ENCODE measurements at regions not wholly inside any gene's neighbourhood (a gene's known extent, or its start where the extent isn't known, plus 50 kb on each side); places are given as distances from the start of the nearest gene placed in this dataset.

- H4K8ac ChIP-seq (ENCODE audit: low read depth in 2 of 2, low read length in 2 of 2), result no peak overlapping the region
- H3K56ac ChIP-seq (ENCODE audit: extremely low read depth, insufficient read depth, low read length), result no peak overlapping the region
- H2AK5ac ChIP-seq (ENCODE audit: low read depth, low read length), result no peak overlapping the region
- H3K27ac ChIP-seq (ENCODE audit: insufficient read depth, low read length), result no peak overlapping the region
- H4K5ac ChIP-seq (ENCODE audit: low read depth, low read length), result no peak overlapping the region
- intact Hi-C loops (cut with micrococcal nuclease) (no loop called here), in situ Hi-C loops (cut with MboI; ENCODE audit: low sequenced_read_pairs) (no loop called here), dilution Hi-C loops (cut with HindIII; ENCODE audit: low sequenced_read_pairs, unreplicated experiment) (no loop called here)
- BruUV-seq (replicated peaks), result no TSS peak
- no peaks in the 10 kb centered on the region for H3K9me1 ChIP-seq (ENCODE audit: insufficient read depth, low read length)
- H3K9ac ChIP-seq (ENCODE audit: low read depth, low read length), result no peak overlapping the region
- H2BK20ac ChIP-seq (ENCODE audit: low read depth, low read length), result no peak overlapping the region
- H2BK15ac ChIP-seq (ENCODE audit: low read depth, low read length), result no peak overlapping the region
- no peak overlapping the region for H2BK120ac ChIP-seq (ENCODE audit: low read depth, low read length)
- H3K27me3 ChIP-seq (ENCODE audit: control insufficient read depth, insufficient read depth, low read length), result no peaks in the 10 kb centered on the region
- no peak overlapping the region for H3K18ac ChIP-seq (ENCODE audit: low read depth, low read length)
- H3K4me2 ChIP-seq (ENCODE audit: low read depth, low read length), result no peak overlapping the region
- no peak for TF ChIP-seq RCOR1 (IDR thresholded peaks at IDR 0.05; ENCODE audit: insufficient replicate concordance, low read length)
- TF ChIP-seq MAZ (IDR thresholded peaks at IDR 0.05; ENCODE audit: borderline replicate concordance, low read depth, low read length), result no peak
- TF ChIP-seq CTCF (conservative IDR thresholded peaks at IDR 0.05; ENCODE audit: low read depth, low read length), result no peak
- TF ChIP-seq BHLHE40 (IDR thresholded peaks at IDR 0.05; ENCODE audit: low read depth, low read length), result no peak
- TF ChIP-seq MXI1 (IDR thresholded peaks at IDR 0.05; ENCODE audit: borderline replicate concordance, low read depth, low read length), result no peak
- no peak for TF ChIP-seq NFE2L2 (IDR thresholded peaks at IDR 0.05; ENCODE audit: low read depth, low read length)
- TF ChIP-seq, protein P1, sequence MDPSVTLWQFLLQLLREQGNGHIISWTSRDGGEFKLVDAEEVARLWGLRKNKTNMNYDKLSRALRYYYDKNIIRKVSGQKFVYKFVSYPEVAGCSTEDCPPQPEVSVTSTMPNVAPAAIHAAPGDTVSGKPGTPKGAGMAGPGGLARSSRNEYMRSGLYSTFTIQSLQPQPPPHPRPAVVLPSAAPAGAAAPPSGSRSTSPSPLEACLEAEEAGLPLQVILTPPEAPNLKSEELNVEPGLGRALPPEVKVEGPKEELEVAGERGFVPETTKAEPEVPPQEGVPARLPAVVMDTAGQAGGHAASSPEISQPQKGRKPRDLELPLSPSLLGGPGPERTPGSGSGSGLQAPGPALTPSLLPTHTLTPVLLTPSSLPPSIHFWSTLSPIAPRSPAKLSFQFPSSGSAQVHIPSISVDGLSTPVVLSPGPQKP (IDR thresholded peaks at IDR 0.05; ENCODE audit: borderline replicate concordance, low read depth, low read length), result no peak
- no peak for TF ChIP-seq POLR2A (IDR thresholded peaks at IDR 0.05; ENCODE audit: low read depth, low read length)
- POLR2A ChIA-PET (ENCODE audit: unreplicated experiment), result no interaction called here
- peaks cover 28% of the 10 kb centered on the region for H3K9me3 ChIP-seq (ENCODE audit: control insufficient read depth, insufficient read depth, low read length)
- DNase-seq (no peak), ATAC-seq (ENCODE audit: low read depth) (no peak)
- no peak overlapping the region for H3K4ac ChIP-seq (ENCODE audit: low read depth, low read length)
- H2AFZ ChIP-seq (replicated peaks; ENCODE audit: low read length, poor library complexity), result no peak overlapping the region
- H3K36me3 ChIP-seq (ENCODE audit: control insufficient read depth, insufficient read depth, low read length), result no peaks in the 10 kb centered on the region
- 100% methylated on average over 1 of the region's 17 CpGs; no CpG with 5 or more reads in 1 of the 2 experiments for WGBS, 2 experiments (ENCODE audit: extremely low coverage in 2 of 2, insufficient read length in 1 of 2)
- no peaks in the 10 kb centered on the region for H3K4me1 ChIP-seq (ENCODE audit: control insufficient read depth, insufficient read depth, low read length)
- H2BK5ac ChIP-seq (ENCODE audit: low read depth, low read length, poor library complexity, severe bottlenecking), result no peak overlapping the region
- no peak overlapping the region for H4K91ac ChIP-seq (ENCODE audit: insufficient read depth, low read depth, low read length)
- H2AK9ac ChIP-seq (replicated peaks; ENCODE audit: low read depth, low read length, poor library complexity), result no peak overlapping the region
- H3K23ac ChIP-seq (ENCODE audit: low read depth, low read length), result no peak overlapping the region
- no peak overlapping the region for H3K4me3 ChIP-seq (ENCODE audit: insufficient read depth, low read depth, low read length)
- H3K14ac ChIP-seq (replicated peaks; ENCODE audit: low read depth, low read length), result no peak overlapping the region
- no peaks in the 10 kb centered on the region for H3K79me1 ChIP-seq (ENCODE audit: low read depth in 1 of 2, low read length in 2 of 2)
- no peaks in the 10 kb centered on the region for H4K20me1 ChIP-seq (ENCODE audit: insufficient read depth, low read length)
- CTCF ChIA-PET, result no interaction called here
These were observed 765.4 kb downstream of the BRD1 start for GRCh38 chr22:49062155-49062801.

All from IMR-90 (cell line).